ENCODE measurements at regions not wholly inside any gene's neighbourhood (a gene's known extent, or its start where the extent isn't known, plus 50 kb on each side); places are given as distances from the start of the nearest gene placed in this dataset.

- in situ Hi-C loops (cut with MboI; ENCODE audit: low pct_unique_long_range_greater_than_20kb, low sequenced_read_pairs, unreplicated experiment): no loop called here
- no peak for DNase-seq (ENCODE audit: low spot score)
- TF ChIP-seq CTCF (IDR thresholded peaks at IDR 0.05; ENCODE audit: extremely low read depth, insufficient read depth, missing control alignments): no peak
Measured at GRCh38 chr1:17982197-17982596, 125.4 kb upstream of the IGSF21 start.

- in situ Hi-C loops (cut with MboI; ENCODE audit: low pct_unique_long_range_greater_than_20kb, low sequenced_read_pairs, unreplicated experiment): no loop called here
- peak; percentile 46 for DNase-seq (ENCODE audit: low spot score)
Measured at GRCh38 chr1:17984583-17984982, 123.0 kb upstream of the IGSF21 start.

GRCh38 chr1:17986156-17986555, 121.4 kb upstream of the IGSF21 start:
- no peak for DNase-seq (ENCODE audit: low spot score)
- no peak for TF ChIP-seq CTCF (IDR thresholded peaks at IDR 0.05; ENCODE audit: extremely low read depth, insufficient read depth, missing control alignments)
- in situ Hi-C loops (cut with MboI; ENCODE audit: low pct_unique_long_range_greater_than_20kb, low sequenced_read_pairs, unreplicated experiment): no loop called here

More at GRCh38 chr1:17984583-17984982, 123.0 kb upstream of the IGSF21 start:
- TF ChIP-seq CTCF (IDR thresholded peaks at IDR 0.05; ENCODE audit: extremely low read depth, insufficient read depth, missing control alignments): peak; percentile 74

- no peak for DNase-seq (ENCODE audit: low spot score)
- in situ Hi-C loops (cut with MboI; ENCODE audit: low pct_unique_long_range_greater_than_20kb, low sequenced_read_pairs, unreplicated experiment): no loop called here
- no peak for TF ChIP-seq CTCF (IDR thresholded peaks at IDR 0.05; ENCODE audit: extremely low read depth, insufficient read depth, missing control alignments)
Measured at GRCh38 chr1:17990401-17990800, 117.2 kb upstream of the IGSF21 start.

- DNase-seq (ENCODE audit: low spot score): no peak
- in situ Hi-C loops (cut with MboI; ENCODE audit: low pct_unique_long_range_greater_than_20kb, low sequenced_read_pairs, unreplicated experiment): no loop called here
- TF ChIP-seq CTCF (IDR thresholded peaks at IDR 0.05; ENCODE audit: extremely low read depth, insufficient read depth, missing control alignments): no peak
Measured at GRCh38 chr1:17991996-17992395, 115.6 kb upstream of the IGSF21 start.

- TF ChIP-seq CTCF (IDR thresholded peaks at IDR 0.05; ENCODE audit: extremely low read depth, insufficient read depth, missing control alignments): no peak
- in situ Hi-C loops (cut with MboI; ENCODE audit: low pct_unique_long_range_greater_than_20kb, low sequenced_read_pairs, unreplicated experiment): no loop called here
- no peak for DNase-seq (ENCODE audit: low spot score)
Measured at GRCh38 chr1:17992800-17993199, 114.8 kb upstream of the IGSF21 start.

- no peak for DNase-seq (ENCODE audit: low spot score)
- in situ Hi-C loops (cut with MboI; ENCODE audit: low pct_unique_long_range_greater_than_20kb, low sequenced_read_pairs, unreplicated experiment): no loop called here
- no peak for TF ChIP-seq CTCF (IDR thresholded peaks at IDR 0.05; ENCODE audit: extremely low read depth, insufficient read depth, missing control alignments)
Measured at GRCh38 chr1:17994046-17994445, 113.6 kb upstream of the IGSF21 start.

Data from GM13977 (cell line).